ENCODE measurements at regions not wholly inside any gene's neighbourhood (a gene's known extent, or its start where the extent isn't known, plus 50 kb on each side); places are given as distances from the start of the nearest gene placed in this dataset.

DNA sequence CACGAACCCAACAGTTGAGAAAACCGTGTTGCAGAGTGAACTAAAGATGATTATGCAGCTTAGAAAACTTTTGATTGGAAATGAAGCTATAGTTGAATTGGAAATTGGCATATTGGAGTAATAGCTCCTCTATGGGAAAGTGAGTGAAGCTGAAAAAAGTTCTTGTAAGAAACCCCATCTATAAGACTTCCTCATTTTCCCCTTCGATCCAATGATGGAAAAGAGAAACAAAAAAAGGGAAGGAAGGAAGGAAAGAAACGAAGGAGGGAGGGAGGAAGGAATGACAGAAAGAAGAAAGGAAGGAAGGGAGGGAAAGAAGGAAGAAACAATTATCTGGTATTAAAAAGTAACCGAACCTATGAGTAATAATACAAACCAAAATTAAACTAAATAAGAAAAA is 791.8 kb upstream of the NR2F2 start:
- TF ChIP-seq POLR2AphosphoS5 (IDR thresholded peaks at IDR 0.05) = no peak
- TF ChIP-seq, protein P1, sequence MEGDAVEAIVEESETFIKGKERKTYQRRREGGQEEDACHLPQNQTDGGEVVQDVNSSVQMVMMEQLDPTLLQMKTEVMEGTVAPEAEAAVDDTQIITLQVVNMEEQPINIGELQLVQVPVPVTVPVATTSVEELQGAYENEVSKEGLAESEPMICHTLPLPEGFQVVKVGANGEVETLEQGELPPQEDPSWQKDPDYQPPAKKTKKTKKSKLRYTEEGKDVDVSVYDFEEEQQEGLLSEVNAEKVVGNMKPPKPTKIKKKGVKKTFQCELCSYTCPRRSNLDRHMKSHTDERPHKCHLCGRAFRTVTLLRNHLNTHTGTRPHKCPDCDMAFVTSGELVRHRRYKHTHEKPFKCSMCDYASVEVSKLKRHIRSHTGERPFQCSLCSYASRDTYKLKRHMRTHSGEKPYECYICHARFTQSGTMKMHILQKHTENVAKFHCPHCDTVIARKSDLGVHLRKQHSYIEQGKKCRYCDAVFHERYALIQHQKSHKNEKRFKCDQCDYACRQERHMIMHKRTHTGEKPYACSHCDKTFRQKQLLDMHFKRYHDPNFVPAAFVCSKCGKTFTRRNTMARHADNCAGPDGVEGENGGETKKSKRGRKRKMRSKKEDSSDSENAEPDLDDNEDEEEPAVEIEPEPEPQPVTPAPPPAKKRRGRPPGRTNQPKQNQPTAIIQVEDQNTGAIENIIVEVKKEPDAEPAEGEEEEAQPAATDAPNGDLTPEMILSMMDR (IDR thresholded peaks at IDR 0.05) = no peak
- TF ChIP-seq POLR2A (IDR thresholded peaks at IDR 0.05) = no peak
- no peak for TF ChIP-seq EP300 (IDR thresholded peaks at IDR 0.05)

Measured in suprapubic skin (tissue), 4 donors.